ENCODE measurements at regions not wholly inside any gene's neighbourhood (a gene's known extent, or its start where the extent isn't known, plus 50 kb on each side); places are given as distances from the start of the nearest gene placed in this dataset.

GRCh38 chr15:66919421-66919820 is 146.0 kb upstream of the SMAD3 start:
- Histone ChIP-seq H3K9me3 (no peaks in the 10 kb centered on the region), H3K36me3 (no peaks in the 10 kb centered on the region), H3K4me1 (ENCODE audit: control insufficient read depth in 1 of 2, insufficient read depth in 1 of 2, low read depth in 1 of 2, low read length in 1 of 2) (peaks cover 0 to 4% of the 10 kb centered on the region in 2 experiments), H3K27me3 (no peaks in the 10 kb centered on the region), H3K27ac (no peak overlapping the region), H3K4me3 (ENCODE audit: low read depth in 1 of 2, low read length in 1 of 2) (no peak overlapping the region)
- no peak for TF ChIP-seq CTCF (IDR thresholded peaks at IDR 0.05)

- Histone ChIP-seq H3K4me1 (ENCODE audit: control insufficient read depth in 1 of 2, insufficient read depth in 1 of 2, low read depth in 1 of 2, low read length in 1 of 2) (peaks cover 0 to 4% of the 10 kb centered on the region in 2 experiments), H3K9me3 (no peaks in the 10 kb centered on the region), H3K36me3 (no peaks in the 10 kb centered on the region), H3K4me3 (ENCODE audit: low read depth in 1 of 2, low read length in 1 of 2) (no peak overlapping the region), H3K27ac (no peak overlapping the region), H3K27me3 (no peaks in the 10 kb centered on the region)
- no peak for TF ChIP-seq CTCF (IDR thresholded peaks at IDR 0.05)
Measured at GRCh38 chr15:66921319-66921915, 144.0 kb upstream of the SMAD3 start.

GRCh38 chr15:66922608-66923007 is 142.8 kb upstream of the SMAD3 start:
- H3K27ac ChIP-seq, result no peak overlapping the region
- H3K4me1 ChIP-seq (ENCODE audit: control insufficient read depth in 1 of 2, insufficient read depth in 1 of 2, low read depth in 1 of 2, low read length in 1 of 2), result peaks cover 0 to 4% of the 10 kb centered on the region in 2 experiments
- H3K27me3 ChIP-seq, result no peaks in the 10 kb centered on the region
- no peaks in the 10 kb centered on the region for H3K36me3 ChIP-seq
- TF ChIP-seq CTCF (IDR thresholded peaks at IDR 0.05), result no peak
- no peak overlapping the region for H3K4me3 ChIP-seq (ENCODE audit: low read depth in 1 of 2, low read length in 1 of 2)
- no peaks in the 10 kb centered on the region for H3K9me3 ChIP-seq

GRCh38 chr15:66923438-66923881 is 141.9 kb upstream of the SMAD3 start:
- Histone ChIP-seq H3K27ac (no peak overlapping the region), H3K4me3 (ENCODE audit: low read depth in 1 of 2, low read length in 1 of 2) (no peak overlapping the region), H3K9me3 (no peaks in the 10 kb centered on the region), H3K4me1 (ENCODE audit: control insufficient read depth in 1 of 2, insufficient read depth in 1 of 2, low read depth in 1 of 2, low read length in 1 of 2) (peaks cover 0 to 4% of the 10 kb centered on the region in 2 experiments), H3K27me3 (no peaks in the 10 kb centered on the region), H3K36me3 (no peaks in the 10 kb centered on the region)
- TF ChIP-seq CTCF (IDR thresholded peaks at IDR 0.05), result no peak

- no peaks in the 10 kb centered on the region for H3K36me3 ChIP-seq
- no peak overlapping the region for H3K27ac ChIP-seq
- TF ChIP-seq CTCF (IDR thresholded peaks at IDR 0.05), result no peak
- H3K27me3 ChIP-seq, result no peaks in the 10 kb centered on the region
- H3K9me3 ChIP-seq, result no peaks in the 10 kb centered on the region
- H3K4me3 ChIP-seq (ENCODE audit: low read depth in 1 of 2, low read length in 1 of 2), result no peak overlapping the region
- peaks cover 0 to 4% of the 10 kb centered on the region in 2 experiments for H3K4me1 ChIP-seq (ENCODE audit: control insufficient read depth in 1 of 2, insufficient read depth in 1 of 2, low read depth in 1 of 2, low read length in 1 of 2)
Measured at GRCh38 chr15:66924889-66925288, 140.5 kb upstream of the SMAD3 start.
